ENCODE measurements at regions not wholly inside any gene's neighbourhood (a gene's known extent, or its start where the extent isn't known, plus 50 kb on each side); places are given as distances from the start of the nearest gene placed in this dataset.

- Histone ChIP-seq H3K14ac (ENCODE audit: insufficient read depth, low read length) (no peak overlapping the region), H2BK12ac (ENCODE audit: insufficient read length, low read depth, low read length) (no peak overlapping the region), H4K91ac (ENCODE audit: insufficient read length, low read depth, low read length) (no peak overlapping the region), H3K4me2 (ENCODE audit: insufficient read depth, insufficient read length, low read length) (no peak overlapping the region), H3K79me1 (ENCODE audit: insufficient read depth, low read depth, low read length, poor library complexity, severe bottlenecking) (no peaks in the 10 kb centered on the region), H2BK15ac (ENCODE audit: low read depth, low read length) (no peak overlapping the region), H4K8ac (replicated peaks; ENCODE audit: insufficient read length, low read depth, low read length) (no peak overlapping the region), H3K9ac (ENCODE audit: extremely low read depth, insufficient read length, low read length) (no peak overlapping the region), H3K23ac (ENCODE audit: insufficient read length, low read depth, low read length) (no peak overlapping the region), H3K4ac (ENCODE audit: low read depth, low read length) (no peak overlapping the region), H3K27me3 (ENCODE audit: insufficient read depth, low read length) (no peaks in the 10 kb centered on the region), H2AK5ac (ENCODE audit: insufficient read length, low read length) (no peak overlapping the region), H3K27ac (ENCODE audit: insufficient read length, low read depth, low read length) (no peak overlapping the region), H2BK120ac (ENCODE audit: low read depth, low read length, poor library complexity, severe bottlenecking) (no peak overlapping the region), H4K20me1 (ENCODE audit: control insufficient read depth, insufficient read depth, insufficient read length) (no peaks in the 10 kb centered on the region), H3K9me3 (ENCODE audit: control insufficient read depth, low read depth, low read length) (no peaks in the 10 kb centered on the region), H3T11ph (ENCODE audit: low read length) (no peak overlapping the region), H3K56ac (ENCODE audit: insufficient read length, low read depth, low read length) (no peak overlapping the region), H3K79me2 (ENCODE audit: insufficient read depth, low read length) (no peaks in the 10 kb centered on the region), H2AFZ (ENCODE audit: low read length) (no peak overlapping the region), H3K18ac (ENCODE audit: insufficient read length, low read depth, low read length) (no peak overlapping the region), H3K23me2 (ENCODE audit: insufficient read length, low read depth, low read length, poor library complexity, severe bottlenecking) (no peaks in the 10 kb centered on the region), H2BK20ac (ENCODE audit: low read depth, low read length, poor library complexity, severe bottlenecking) (no peak overlapping the region), H3K4me1 (ENCODE audit: insufficient read depth, low read length) (no peaks in the 10 kb centered on the region), H4K5ac (ENCODE audit: insufficient read length, low read depth, low read length) (no peak overlapping the region), H2BK5ac (ENCODE audit: insufficient read length, low read length) (no peak overlapping the region)
- H3K4me1 Mint-ChIP-seq = no peaks in the 10 kb centered on the region
- peaks cover 2% of the 10 kb centered on the region for H3K27me3 Mint-ChIP-seq (ENCODE audit: low read depth)
- no peaks in the 10 kb centered on the region for H3K9me3 Mint-ChIP-seq
- no peak for TF ChIP-seq CTCF (conservative IDR thresholded peaks at IDR 0.05)
- DNase-seq = no peak
- H3K4me3 Mint-ChIP-seq = no peak overlapping the region
- peaks cover 8 to 27% (median 13%) of the 10 kb centered on the region in 3 experiments for H3K36me3 Mint-ChIP-seq (ENCODE audit: insufficient read depth in 1 of 3, low read depth in 3 of 3)
- no peak overlapping the region; a peak in 1 of 7 replicates for H3K27ac Mint-ChIP-seq
- WGBS (ENCODE audit: extremely low coverage, insufficient read length, low lambda C conversion rate) = no CpG with 5 or more reads among the region's 26 CpGs
These were observed 105.5 kb downstream of the RTP5 start for GRCh38 chr2:241974851-241975592.
